ENCODE measurements at regions not wholly inside any gene's neighbourhood (a gene's known extent, or its start where the extent isn't known, plus 50 kb on each side); places are given as distances from the start of the nearest gene placed in this dataset. TPM values are rescaled to one million over a fixed set of nuclear protein-coding genes. Genes with fewer than 3 reads are reported as not detected.
"Not testable (repeated sequence)": the region's sequence is repeated elsewhere in the genome, so short reads cannot be mapped to it uniquely, and the experiment has no call there.

- H3K4ac ChIP-seq (replicated peaks; ENCODE audit: insufficient read length, low read depth, low read length); H2BK12ac ChIP-seq (ENCODE audit: low read depth, low read length); H3K23ac ChIP-seq (ENCODE audit: insufficient read length); H2BK5ac ChIP-seq (ENCODE audit: low read depth, low read length); H3K4me3 ChIP-seq (ENCODE audit: extremely low read depth in 1 of 4, insufficient read depth in 2 of 4, low read depth in 3 of 4, low read length in 4 of 4); H2AFZ ChIP-seq (ENCODE audit: low read length); H3K27me3 ChIP-seq (replicated peaks in 1 of 4; ENCODE audit: control insufficient read depth in 3 of 4, extremely low read depth in 1 of 4, insufficient read depth in 3 of 4, low read length in 3 of 4); H4K8ac ChIP-seq (ENCODE audit: extremely low read depth, insufficient read depth, low read length); H3K14ac ChIP-seq (ENCODE audit: insufficient read length); FAIRE-seq; H4K5ac ChIP-seq (ENCODE audit: insufficient read length, low read depth, low read length); POLR2A ChIA-PET (ENCODE audit: partially characterized antibody); H3K27ac ChIP-seq (ENCODE audit: low read depth, low read length); H2BK15ac ChIP-seq (ENCODE audit: low read length); H3K23me2 ChIP-seq (ENCODE audit: low read depth, low read length); H3K79me1 ChIP-seq (ENCODE audit: low read depth, low read length); H3K9ac ChIP-seq (replicated peaks in 1 of 4; ENCODE audit: extremely low read depth in 1 of 4, low read depth in 3 of 4, low read length in 3 of 4); H2BK20ac ChIP-seq (ENCODE audit: low read length); H3K36me3 ChIP-seq (ENCODE audit: control insufficient read depth in 2 of 4, insufficient read depth in 4 of 4, low read length in 3 of 4); H4K20me1 ChIP-seq (replicated peaks in 1 of 2; ENCODE audit: control insufficient read depth in 1 of 2, insufficient read depth in 2 of 2, low read length in 2 of 2); H4K91ac ChIP-seq (replicated peaks; ENCODE audit: insufficient read length, low read length); H3K4me2 ChIP-seq (ENCODE audit: insufficient read depth in 1 of 2, low read depth in 2 of 2, low read length in 2 of 2); H3K56ac ChIP-seq (replicated peaks; ENCODE audit: insufficient read length, low read depth, low read length); H3K18ac ChIP-seq (ENCODE audit: extremely low read depth, low read length); H2BK120ac ChIP-seq (replicated peaks; ENCODE audit: low read depth, low read length); H3K9me3 ChIP-seq (ENCODE audit: insufficient read depth in 2 of 2, low read depth in 1 of 2, low read length in 1 of 2); DNase-seq (ENCODE audit: low read depth in 1 of 2, low spot score in 2 of 2); H3K79me2 ChIP-seq (ENCODE audit: control insufficient read depth in 1 of 2, insufficient read depth in 2 of 2, low read length in 2 of 2); H2AK5ac ChIP-seq (ENCODE audit: low read depth, low read length); H3K4me1 ChIP-seq (replicated peaks in 1 of 4; ENCODE audit: control insufficient read depth in 3 of 4, insufficient read depth in 4 of 4, low read length in 3 of 4); CTCF ChIA-PET (ENCODE audit: partially characterized antibody): not testable (repeated sequence)
- no CpG with 5 or more reads among the region's 9 CpGs for WGBS, 2 experiments (ENCODE audit: extremely low coverage in 1 of 2, insufficient coverage in 1 of 2, insufficient read length in 1 of 2, insufficient replicate concordance in 2 of 2, low coverage in 1 of 2, low lambda C conversion rate in 2 of 2, missing lambda C conversion rate in 1 of 2)
Observed at GRCh38 chr21:6158171-6158570, 4363.2 kb upstream of the TPTE start.

Small RNAs in the stretch of these regions (small RNA-seq; reads per million reads assigned to genes)
- gene CU639417.2 (ENCODE audit: insufficient read depth), result not detected

Measured in H1 (cell line).